Muscle layer of duodenum (tissue), 2 donors: ENCODE measurements at regions not wholly inside any gene's neighbourhood (a gene's known extent, or its start where the extent isn't known, plus 50 kb on each side); places are given as distances from the start of the nearest gene placed in this dataset.

Source experiments
- H3K27ac ChIP-seq: one replicate; pipeline ENCODE4 v1.7.0; 2013; ENCODE audit warnings: mild to moderate bottlenecking, low read length
- H3K27me3 ChIP-seq: one replicate; pipeline ENCODE4 v1.7.0; 2013; ENCODE audit warnings: low read depth, mild to moderate bottlenecking, control low read depth, low read length
- H3K36me3 ChIP-seq, 2 donors: one replicate each; pipeline ENCODE4 v1.7.0; 2013; ENCODE audit warnings: low read length in 2 of 2, control low read depth in 1 of 2, mild to moderate bottlenecking in 1 of 2; ENCODE audit not compliant: insufficient read depth in 2 of 2, control insufficient read depth in 1 of 2
- H3K4me1 ChIP-seq, 2 donors: one replicate each; pipeline ENCODE4 v1.7.0; 2013; ENCODE audit warnings: low read length in 2 of 2, mild to moderate bottlenecking in 2 of 2, control low read depth in 1 of 2, moderate library complexity in 1 of 2; ENCODE audit not compliant: insufficient read depth in 2 of 2, control insufficient read depth in 1 of 2
- H3K4me3 ChIP-seq, 2 donors: one replicate each; pipeline ENCODE4 v1.7.0; 2013; ENCODE audit warnings: low read length in 2 of 2, low read depth in 1 of 2, mild to moderate bottlenecking in 1 of 2
- H3K9me3 ChIP-seq, 2 donors: one replicate each; pipeline ENCODE4 v1.7.0; 2013; ENCODE audit warnings: low read length in 2 of 2, control low read depth in 1 of 2, mild to moderate bottlenecking in 1 of 2; ENCODE audit not compliant: control insufficient read depth in 1 of 2
- donor health status: healthy.

DNA sequence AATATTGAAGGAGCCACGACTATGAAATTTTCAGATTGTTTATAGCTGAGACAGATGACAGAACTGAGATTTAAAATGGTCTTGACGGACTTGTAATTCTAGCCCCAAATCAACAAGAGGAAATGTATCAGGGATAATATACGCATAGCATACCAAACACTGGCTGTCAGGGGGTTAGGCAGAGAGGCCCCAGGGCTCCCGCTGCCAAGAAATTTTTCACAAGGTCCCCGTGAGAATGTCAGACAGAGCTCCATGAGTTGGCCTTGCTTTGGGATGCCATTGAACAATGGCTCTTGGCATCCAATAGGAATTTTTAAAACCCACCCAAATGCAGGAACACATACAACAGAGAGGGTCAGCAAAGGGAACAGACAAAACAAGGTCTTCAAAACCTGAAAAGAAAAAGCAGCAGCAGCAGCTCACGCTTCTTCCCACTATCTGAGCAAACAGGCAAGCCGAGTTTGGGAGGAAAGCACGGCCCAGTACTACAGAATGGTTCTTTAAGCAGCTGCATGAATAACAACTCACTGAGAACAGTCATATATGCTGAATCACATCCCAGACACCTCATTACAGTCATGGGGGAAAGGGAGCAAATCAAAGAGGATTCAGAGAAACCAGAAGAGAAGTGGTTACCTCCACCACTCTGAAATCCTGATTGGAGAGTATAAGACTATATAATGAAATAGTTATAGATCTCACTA is 445.6 kb downstream of the RND3 start:
- H3K9me3 ChIP-seq: no peaks in the 10 kb centered on the region
- no peak overlapping the region for H3K4me3 ChIP-seq
- no peaks in the 10 kb centered on the region for H3K27me3 ChIP-seq
- H3K27ac ChIP-seq: no peak overlapping the region
- H3K4me1 ChIP-seq: no peaks in the 10 kb centered on the region
- no peaks in the 10 kb centered on the region for H3K36me3 ChIP-seq

DNA sequence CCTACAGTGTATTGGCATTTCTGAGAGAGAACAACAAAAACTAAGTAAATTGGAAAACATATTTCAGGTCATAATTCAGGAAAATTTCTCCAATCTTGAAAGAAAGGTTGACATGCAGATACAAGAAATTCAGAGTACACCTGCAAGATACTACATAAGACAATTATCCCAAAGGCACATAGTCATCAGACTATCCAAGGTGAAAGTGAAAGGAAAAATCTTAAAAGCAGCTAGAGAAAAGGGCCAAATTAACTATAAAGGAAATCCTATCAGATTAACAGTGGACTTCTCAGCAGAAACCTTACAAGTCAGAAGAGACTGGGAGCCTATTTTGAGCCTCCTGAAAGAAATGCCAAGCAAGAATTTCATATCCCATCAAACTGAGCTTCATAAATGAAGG is 449.0 kb upstream of the MMADHC start:
- H3K27ac ChIP-seq: no peak overlapping the region
- H3K36me3 ChIP-seq: no peaks in the 10 kb centered on the region
- no peak overlapping the region for H3K4me3 ChIP-seq
- H3K4me1 ChIP-seq: no peaks in the 10 kb centered on the region
- no peaks in the 10 kb centered on the region for H3K27me3 ChIP-seq
- no peaks in the 10 kb centered on the region for H3K9me3 ChIP-seq

DNA sequence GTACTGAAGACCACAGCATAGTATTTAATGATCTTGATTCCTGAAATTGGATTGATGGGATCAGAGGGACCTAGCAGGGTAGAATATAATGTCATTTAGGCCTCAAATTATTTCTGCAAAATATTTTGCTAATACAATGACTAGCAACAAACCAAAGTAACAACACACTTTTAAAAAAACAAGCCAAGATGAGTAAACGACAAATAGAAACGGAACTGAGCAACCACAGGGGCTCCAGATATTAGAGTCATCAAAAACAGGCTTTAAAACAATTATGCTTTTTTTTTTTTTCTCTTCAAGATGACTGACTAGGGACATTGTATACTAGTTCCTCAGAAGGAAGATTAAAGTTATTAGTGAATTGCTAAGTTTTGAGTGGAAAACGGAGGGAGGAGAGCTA is 447.1 kb upstream of the MMADHC start:
- Histone ChIP-seq H3K4me3 (no peak overlapping the region), H3K27ac (no peak overlapping the region), H3K4me1 (peaks cover 0 to 5% of the 10 kb centered on the region in 2 donors)

DNA sequence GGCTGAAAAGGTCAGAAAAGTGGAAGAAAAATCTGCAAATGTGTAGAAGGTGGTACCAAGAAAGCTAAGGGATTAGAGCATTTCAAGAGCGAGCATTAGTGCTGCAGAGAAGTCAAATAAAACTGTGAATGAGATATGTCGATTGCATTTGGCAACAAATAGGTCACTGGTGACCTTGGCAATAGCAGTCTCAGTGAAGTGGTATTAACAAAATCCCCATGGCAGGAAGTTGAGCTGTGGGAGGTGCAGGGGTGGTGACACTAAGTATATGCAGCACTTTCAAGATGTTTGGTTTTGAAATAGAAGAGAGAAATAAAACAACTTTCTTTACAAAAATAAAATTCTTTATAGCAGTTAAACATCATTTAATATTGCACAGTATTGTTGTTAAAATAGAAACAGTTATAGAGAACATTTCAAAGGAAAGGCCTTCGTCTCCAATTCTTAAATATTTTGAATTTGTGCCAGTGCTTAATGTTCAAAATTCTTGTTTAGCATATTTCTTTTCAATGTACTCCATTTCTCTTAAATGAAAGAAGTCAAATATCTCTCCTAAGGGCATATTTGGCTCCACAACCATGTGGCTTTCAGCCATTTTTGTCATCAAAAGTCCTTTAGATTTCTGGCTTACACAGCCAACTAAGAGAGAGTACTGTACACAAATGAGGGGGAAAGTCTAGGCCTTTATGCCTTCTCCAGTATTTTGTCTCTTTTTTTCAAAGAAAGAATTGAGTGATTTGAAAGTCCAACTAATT is 443.0 kb upstream of the MMADHC start:
- Histone ChIP-seq H3K27me3 (no peaks in the 10 kb centered on the region), H3K4me3 (no peak overlapping the region), H3K36me3 (no peaks in the 10 kb centered on the region), H3K27ac (no peak overlapping the region), H3K9me3 (no peaks in the 10 kb centered on the region), H3K4me1 (peaks cover 0 to 5% of the 10 kb centered on the region in 2 donors)

More for the DNA sequence above, 447.1 kb upstream of the MMADHC start:
- Histone ChIP-seq H3K9me3 (no peaks in the 10 kb centered on the region), H3K36me3 (no peaks in the 10 kb centered on the region), H3K27me3 (no peaks in the 10 kb centered on the region)

DNA sequence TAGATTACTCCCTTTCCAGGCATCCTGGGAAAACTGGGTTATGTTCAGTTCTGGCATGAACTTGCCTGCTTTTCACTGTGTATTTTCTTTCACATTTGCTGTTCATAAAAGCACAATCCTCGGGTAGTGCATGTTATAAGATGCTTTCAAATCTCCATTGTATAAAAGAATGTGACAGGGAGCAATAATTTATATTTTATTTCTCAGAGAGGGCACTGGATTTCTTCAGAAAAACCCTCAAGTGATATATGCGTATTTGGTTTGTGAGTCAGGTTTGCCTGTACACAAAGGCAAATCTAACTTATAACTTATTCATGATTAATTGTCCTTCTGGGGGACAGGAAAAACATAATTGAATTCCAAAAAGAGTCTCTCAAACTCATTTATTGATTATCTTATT is 440.7 kb upstream of the MMADHC start:
- Histone ChIP-seq H3K36me3 (no peaks in the 10 kb centered on the region), H3K4me3 (no peak overlapping the region), H3K4me1 (peaks cover 0 to 5% of the 10 kb centered on the region in 2 donors), H3K27me3 (no peaks in the 10 kb centered on the region), H3K9me3 (no peaks in the 10 kb centered on the region), H3K27ac (no peak overlapping the region)

DNA sequence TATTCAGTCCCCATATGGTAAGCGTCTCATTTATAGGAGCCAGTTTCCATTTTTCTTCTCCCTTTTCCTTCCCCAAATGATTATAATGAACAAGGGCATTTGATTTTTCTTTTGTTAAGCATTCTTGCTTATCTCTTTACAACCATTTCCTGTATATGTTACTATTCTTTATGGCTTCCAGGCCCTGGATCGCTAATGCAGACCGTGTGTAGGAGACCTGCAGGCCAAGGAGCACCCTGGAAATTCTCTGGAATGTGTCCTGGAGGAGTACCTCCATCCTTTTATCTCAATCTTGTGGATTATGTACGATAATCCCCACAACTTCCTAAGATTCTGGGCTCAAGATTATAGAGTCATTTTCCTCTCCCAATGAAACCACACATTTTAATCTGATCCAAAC is 439.6 kb upstream of the MMADHC start:
- Histone ChIP-seq H3K27ac (no peak overlapping the region), H3K9me3 (no peaks in the 10 kb centered on the region), H3K4me3 (no peak overlapping the region), H3K4me1 (peaks cover 0 to 5% of the 10 kb centered on the region in 2 donors), H3K36me3 (no peaks in the 10 kb centered on the region), H3K27me3 (no peaks in the 10 kb centered on the region)

DNA sequence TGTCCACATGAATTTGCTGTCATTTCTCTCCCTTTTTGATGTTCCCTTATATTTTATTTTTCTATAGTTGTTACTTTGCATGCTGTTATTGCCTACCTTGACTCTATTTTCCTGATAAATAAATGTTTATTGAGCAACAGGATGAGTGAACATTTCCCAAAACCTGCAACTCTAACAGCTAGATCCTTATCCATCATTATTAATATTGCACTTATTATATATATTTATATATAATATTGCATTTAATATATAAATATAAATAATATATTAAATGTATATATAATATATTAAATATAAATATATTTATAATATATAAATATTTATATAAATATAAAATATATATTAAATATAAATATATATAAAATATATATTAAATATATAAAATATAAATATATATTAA is 436.1 kb upstream of the MMADHC start:
- Histone ChIP-seq H3K27me3 (no peaks in the 10 kb centered on the region), H3K27ac (no peak overlapping the region), H3K4me3 (no peak overlapping the region), H3K4me1 (no peaks in the 10 kb centered on the region), H3K36me3 (no peaks in the 10 kb centered on the region), H3K9me3 (no peaks in the 10 kb centered on the region)

DNA sequence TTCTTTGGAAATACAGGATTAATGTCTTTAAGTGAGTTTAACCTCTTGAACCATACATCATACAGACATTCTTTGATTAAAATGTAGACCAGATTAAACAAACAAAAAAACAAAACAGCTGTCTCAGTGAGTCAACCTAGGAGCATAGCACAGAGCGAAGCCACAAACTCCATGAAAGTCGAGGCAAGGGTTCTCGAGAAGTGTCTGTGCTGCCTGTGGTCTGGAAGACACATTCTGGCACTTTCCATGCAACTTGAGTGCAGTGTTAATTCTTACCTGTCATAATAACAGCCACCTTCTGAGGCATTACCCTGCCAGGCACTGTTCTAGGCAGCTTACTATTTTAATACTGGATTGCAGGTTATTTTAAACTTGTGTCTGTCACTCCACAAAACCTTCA is 435.5 kb upstream of the MMADHC start:
- Histone ChIP-seq H3K9me3 (no peaks in the 10 kb centered on the region), H3K27ac (no peak overlapping the region), H3K27me3 (no peaks in the 10 kb centered on the region), H3K4me3 (no peak overlapping the region), H3K36me3 (no peaks in the 10 kb centered on the region), H3K4me1 (no peaks in the 10 kb centered on the region)

DNA sequence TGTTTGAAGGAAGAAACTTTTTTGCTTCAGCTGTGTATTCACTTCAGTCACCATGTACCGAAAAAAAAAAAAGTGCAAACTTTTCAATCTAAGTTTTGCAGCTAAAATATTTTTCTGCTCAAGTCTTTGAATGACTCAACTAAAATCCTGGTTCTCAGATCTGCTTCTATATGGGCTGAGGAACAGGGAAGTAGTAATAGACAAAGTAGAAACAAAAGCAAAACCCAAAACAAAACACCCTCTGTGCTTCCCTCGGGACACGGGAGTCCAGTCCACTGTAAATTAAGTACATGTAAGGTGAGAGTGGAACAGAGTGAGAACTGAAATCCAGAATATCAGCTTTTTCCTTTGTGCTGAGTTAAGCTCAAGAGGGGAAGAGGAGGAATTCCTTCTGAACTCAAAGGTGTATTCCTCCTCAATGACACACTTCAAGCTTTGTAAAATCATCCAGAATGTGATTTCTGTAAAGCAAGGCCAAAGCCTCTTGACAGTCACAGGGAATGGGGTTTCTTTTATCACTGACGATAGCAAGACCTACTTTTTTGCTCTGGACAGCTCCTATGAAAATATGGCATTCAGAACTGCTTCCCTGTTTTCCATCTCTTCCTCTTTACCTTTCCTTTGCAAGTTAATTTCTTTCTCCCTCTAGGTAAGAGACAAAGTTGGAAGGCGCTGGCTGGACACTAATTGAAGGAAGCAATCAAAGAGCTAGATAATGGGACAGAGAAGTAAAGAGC is 433.5 kb upstream of the MMADHC start:
- no peak overlapping the region for H3K27ac ChIP-seq
- no peaks in the 10 kb centered on the region for H3K9me3 ChIP-seq
- H3K4me1 ChIP-seq: no peaks in the 10 kb centered on the region
- H3K36me3 ChIP-seq: no peaks in the 10 kb centered on the region
- no peak overlapping the region for H3K4me3 ChIP-seq
- H3K27me3 ChIP-seq: no peaks in the 10 kb centered on the region

DNA sequence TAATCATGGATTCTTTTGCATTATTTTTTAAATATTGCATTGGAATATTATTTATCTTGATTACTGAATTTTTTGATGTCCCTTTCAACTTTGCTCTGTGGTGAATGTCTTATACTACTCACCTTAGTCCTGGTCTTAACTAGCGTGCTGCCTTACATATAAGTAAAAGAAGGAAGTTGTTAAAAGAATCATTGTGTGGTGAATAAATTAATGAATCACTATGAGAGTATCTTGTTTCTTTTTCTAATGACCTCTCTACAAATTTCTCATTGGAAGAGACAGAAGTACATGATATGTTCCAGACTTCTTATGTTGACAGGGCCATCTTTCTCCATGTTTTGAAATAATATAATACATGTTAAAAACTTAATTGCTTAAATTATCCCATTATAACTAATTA is 432.6 kb upstream of the MMADHC start:
- H3K4me1 ChIP-seq: no peaks in the 10 kb centered on the region
- H3K4me3 ChIP-seq: no peak overlapping the region
- no peaks in the 10 kb centered on the region for H3K36me3 ChIP-seq
- H3K9me3 ChIP-seq: no peaks in the 10 kb centered on the region
- H3K27ac ChIP-seq: no peak overlapping the region
- no peaks in the 10 kb centered on the region for H3K27me3 ChIP-seq

DNA sequence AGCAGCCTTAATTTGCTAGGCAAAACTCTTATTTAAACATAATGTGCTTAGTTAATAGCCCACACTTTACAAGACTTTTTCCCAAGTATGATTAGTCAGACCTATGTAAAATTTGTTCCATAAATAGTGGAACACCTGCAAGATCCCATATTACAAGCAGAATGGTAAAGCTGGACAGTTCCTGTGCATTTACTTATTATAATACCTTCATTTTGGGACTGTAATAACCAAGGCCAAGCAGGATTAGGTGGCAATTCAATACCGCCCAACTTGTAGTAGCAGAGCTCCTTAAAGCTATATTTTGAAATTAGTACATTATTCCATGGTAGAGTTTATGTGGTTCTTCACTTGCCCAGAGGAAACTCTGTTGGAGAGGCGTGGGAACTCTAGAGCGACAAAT is 431.5 kb upstream of the MMADHC start:
- no peaks in the 10 kb centered on the region for H3K4me1 ChIP-seq
- no peaks in the 10 kb centered on the region for H3K27me3 ChIP-seq
- no peaks in the 10 kb centered on the region for H3K9me3 ChIP-seq
- no peaks in the 10 kb centered on the region for H3K36me3 ChIP-seq
- H3K4me3 ChIP-seq: no peak overlapping the region
- no peak overlapping the region for H3K27ac ChIP-seq
